Activated CD8-positive, alpha-beta T cell treated with anti-CD3 and anti-CD28 coated beads, Interleukin-2, amount 10 ng/mL, durations not matched to agents 7 days and 5 days (primary cell): ENCODE measurements at regions not wholly inside any gene's neighbourhood (a gene's known extent, or its start where the extent isn't known, plus 50 kb on each side); places are given as distances from the start of the nearest gene placed in this dataset.

Experiments used
- ATAC-seq: fragments of 150-1000 bp; cut with Tn5 transposase; one replicate; pipeline ENCODE4 v1.10.0; 2021; ENCODE audit warnings: moderate library complexity
- CTCF ChIA-PET: fragments of 350-600 bp; sonication (Branson Sonifier 250); formaldehyde crosslinking; loops from one replicate; lab custom pipeline; 2021; ENCODE audit warnings: antibody characterized with exemption; lab: Charles Lee
- POLR2A ChIA-PET: fragments of 350-600 bp; sonication (Branson Sonifier 250); formaldehyde crosslinking; loops from one replicate; lab custom pipeline; 2021; ENCODE audit warnings: antibody characterized with exemption; lab: Charles Lee
- DNase-seq: peaks from one replicate; pipeline ENCODE4 v3.0.0-alpha.2; 2020
- H3K27ac Mint-ChIP-seq: one replicate; pipeline ENCODE4 v1.8.0; 2021; ENCODE audit warnings: mild to moderate bottlenecking, mixed read lengths
- H3K27me3 Mint-ChIP-seq: one replicate; pipeline ENCODE4 v1.8.0; 2021; ENCODE audit warnings: low read depth, mixed read lengths
- H3K36me3 Mint-ChIP-seq: one replicate; pipeline ENCODE4 v1.8.0; 2021; ENCODE audit warnings: low read depth, mixed read lengths
- H3K4me1 Mint-ChIP-seq: one replicate; pipeline ENCODE4 v1.8.0; 2021; ENCODE audit warnings: low read depth, mixed read lengths
- H3K4me3 Mint-ChIP-seq: one replicate; pipeline ENCODE4 v1.8.0; 2021; ENCODE audit warnings: mild to moderate bottlenecking, mixed read lengths
- H3K9me3 Mint-ChIP-seq: one replicate; pipeline ENCODE4 v1.8.0; 2022; ENCODE audit warnings: mixed read lengths; ENCODE audit not compliant: insufficient read depth

- no peak overlapping the region for H3K4me3 Mint-ChIP-seq
- H3K9me3 Mint-ChIP-seq = no peaks in the 10 kb centered on the region
- DNase-seq = no peak
- peaks cover 4% of the 10 kb centered on the region for H3K27me3 Mint-ChIP-seq
- ATAC-seq = no peak
- ChIA-PET POLR2A (no interaction called here), CTCF (no interaction called here)
- H3K4me1 Mint-ChIP-seq = no peaks in the 10 kb centered on the region
- H3K27ac Mint-ChIP-seq = no peak overlapping the region
- no peaks in the 10 kb centered on the region for H3K36me3 Mint-ChIP-seq
These were observed 53.4 kb downstream of the GAS1 start for GRCh38 chr9:86893811-86894490.

DNA sequence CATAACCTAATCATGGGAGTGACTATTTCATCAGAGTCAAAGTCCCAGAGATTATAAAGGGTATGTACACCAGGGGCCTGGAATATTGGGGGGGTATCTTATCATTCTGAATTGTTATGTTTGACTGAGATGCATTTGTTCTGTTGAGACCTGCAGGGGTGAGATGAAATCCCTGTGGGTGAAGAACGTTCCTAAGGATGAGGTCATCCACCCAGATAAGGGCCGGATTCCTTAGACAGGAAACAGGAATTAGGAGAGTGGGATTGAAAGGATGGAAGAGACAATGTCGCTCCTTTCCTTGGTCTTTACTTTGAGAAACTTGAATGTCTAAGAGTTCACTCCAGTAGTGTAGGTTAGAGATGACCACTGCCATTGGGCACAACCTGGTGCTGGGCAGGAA lies 54.7 kb downstream of the GAS1 start:
- peaks cover 4% of the 10 kb centered on the region for H3K27me3 Mint-ChIP-seq
- ATAC-seq = no peak
- H3K4me3 Mint-ChIP-seq = no peak overlapping the region
- H3K27ac Mint-ChIP-seq = no peak overlapping the region
- ChIA-PET POLR2A (no interaction called here), CTCF (no interaction called here)
- no peak for DNase-seq
- H3K9me3 Mint-ChIP-seq = no peaks in the 10 kb centered on the region
- H3K36me3 Mint-ChIP-seq = no peaks in the 10 kb centered on the region
- no peaks in the 10 kb centered on the region for H3K4me1 Mint-ChIP-seq

DNA sequence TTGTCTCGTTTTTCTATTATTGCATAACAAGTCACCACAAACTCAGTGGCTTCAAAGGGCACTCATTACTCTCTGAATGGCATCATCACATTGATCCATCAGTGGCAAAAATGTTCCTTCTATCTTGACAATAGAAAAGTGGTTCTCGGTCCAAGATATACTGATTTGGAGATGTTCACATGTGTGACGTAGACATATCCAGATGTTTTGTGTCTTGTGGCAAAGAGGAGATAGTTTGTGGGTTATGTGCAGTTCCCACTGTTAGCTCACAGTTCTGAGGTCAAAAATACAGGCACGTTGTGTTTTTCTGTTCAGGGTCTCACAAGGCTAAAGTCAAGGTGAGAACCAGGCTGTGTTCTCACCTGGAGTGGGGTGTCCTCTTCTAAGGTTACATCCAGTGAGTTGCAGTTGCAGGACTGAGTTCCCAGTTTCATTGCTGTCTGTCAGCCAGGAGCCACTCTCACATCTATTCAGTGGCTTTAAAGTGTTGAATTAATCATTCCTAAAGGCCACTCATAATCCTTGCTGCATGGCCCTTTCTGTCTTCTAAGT lies 55.3 kb downstream of the GAS1 start:
- peaks cover 4% of the 10 kb centered on the region for H3K27me3 Mint-ChIP-seq
- CTCF ChIA-PET = no interaction called here
- no peaks in the 10 kb centered on the region for H3K36me3 Mint-ChIP-seq
- no peak for DNase-seq
- H3K27ac Mint-ChIP-seq = no peak overlapping the region
- no peaks in the 10 kb centered on the region for H3K4me1 Mint-ChIP-seq
- no peak overlapping the region for H3K4me3 Mint-ChIP-seq
- POLR2A ChIA-PET = no interaction called here
- H3K9me3 Mint-ChIP-seq = no peaks in the 10 kb centered on the region
- no peak for ATAC-seq

DNA sequence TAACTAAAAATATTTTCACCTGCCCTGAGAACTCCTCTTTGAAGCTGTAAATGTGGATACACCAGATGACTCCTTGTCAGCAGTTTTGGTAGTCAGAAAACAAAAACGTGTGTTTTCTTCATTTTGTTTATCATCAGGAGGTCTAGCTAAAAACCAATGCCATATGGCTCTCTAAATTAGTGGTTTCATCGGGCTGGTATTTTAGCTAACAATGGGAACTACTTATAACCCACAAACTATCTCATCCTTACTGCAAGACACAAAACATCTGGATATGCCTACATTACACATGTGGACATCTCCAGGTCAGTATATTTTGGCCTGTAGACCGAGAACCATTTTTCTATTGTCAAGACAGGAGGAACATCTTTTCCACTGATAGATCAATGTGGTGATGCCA lies 56.2 kb downstream of the GAS1 start:
- Mint-ChIP-seq H3K9me3 (no peaks in the 10 kb centered on the region), H3K4me1 (no peaks in the 10 kb centered on the region), H3K27me3 (peaks cover 4% of the 10 kb centered on the region), H3K4me3 (no peak overlapping the region), H3K36me3 (no peaks in the 10 kb centered on the region), H3K27ac (no peak overlapping the region)
- ATAC-seq = no peak
- no peak for DNase-seq
- ChIA-PET CTCF (no interaction called here), POLR2A (no interaction called here)

- CTCF ChIA-PET = no interaction called here
- Mint-ChIP-seq H3K4me3 (no peak overlapping the region), H3K36me3 (no peaks in the 10 kb centered on the region), H3K9me3 (no peaks in the 10 kb centered on the region), H3K4me1 (no peaks in the 10 kb centered on the region), H3K27me3 (no peaks in the 10 kb centered on the region), H3K27ac (no peak overlapping the region)
- ATAC-seq (no peak), DNase-seq (no peak)
- POLR2A ChIA-PET = no interaction called here
These were observed 62.1 kb downstream of the GAS1 start for GRCh38 chr9:86885232-86885631.

DNA sequence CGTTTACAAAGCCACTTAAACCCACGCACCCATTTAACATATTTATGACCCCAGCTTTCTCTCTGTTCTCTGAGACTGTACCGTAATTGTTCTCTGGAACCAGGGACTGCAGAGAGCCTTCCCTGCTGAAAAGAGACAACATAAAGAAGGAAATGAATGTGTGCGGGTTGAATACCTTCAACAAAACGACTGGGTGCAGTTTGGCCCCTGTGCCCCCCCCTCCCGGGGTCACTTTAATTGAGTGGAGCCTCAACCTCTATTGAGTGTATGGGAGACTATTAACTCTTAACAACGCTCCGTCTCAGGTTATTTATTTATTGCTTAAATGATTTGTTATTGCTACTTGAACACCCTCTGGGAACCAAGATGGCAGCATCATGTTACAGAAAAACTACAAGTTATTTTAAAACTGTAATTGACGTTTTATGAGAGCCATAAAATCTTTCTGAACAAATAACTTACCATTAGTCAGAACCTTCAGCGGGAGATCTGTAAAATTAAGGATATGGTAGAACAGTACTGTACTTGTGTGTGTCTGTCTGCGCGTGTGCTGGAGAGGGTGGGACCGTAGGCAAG lies 70.6 kb downstream of the GAS1 start:
- DNase-seq = no peak
- Mint-ChIP-seq H3K27ac (no peak overlapping the region), H3K9me3 (no peaks in the 10 kb centered on the region), H3K27me3 (no peaks in the 10 kb centered on the region), H3K4me3 (no peak overlapping the region), H3K4me1 (no peaks in the 10 kb centered on the region), H3K36me3 (no peaks in the 10 kb centered on the region)
- ATAC-seq = no peak
- CTCF ChIA-PET = no interaction called here
- POLR2A ChIA-PET = no interaction called here

- H3K9me3 Mint-ChIP-seq = no peaks in the 10 kb centered on the region
- no peaks in the 10 kb centered on the region for H3K36me3 Mint-ChIP-seq
- DNase-seq (no peak), ATAC-seq (no peak)
- no peak overlapping the region for H3K27ac Mint-ChIP-seq
- H3K27me3 Mint-ChIP-seq = no peaks in the 10 kb centered on the region
- ChIA-PET POLR2A (no interaction called here), CTCF (no interaction called here)
- H3K4me3 Mint-ChIP-seq = no peak overlapping the region
- no peaks in the 10 kb centered on the region for H3K4me1 Mint-ChIP-seq
These were observed 78.7 kb downstream of the GAS1 start for GRCh38 chr9:86868616-86869015.

DNA sequence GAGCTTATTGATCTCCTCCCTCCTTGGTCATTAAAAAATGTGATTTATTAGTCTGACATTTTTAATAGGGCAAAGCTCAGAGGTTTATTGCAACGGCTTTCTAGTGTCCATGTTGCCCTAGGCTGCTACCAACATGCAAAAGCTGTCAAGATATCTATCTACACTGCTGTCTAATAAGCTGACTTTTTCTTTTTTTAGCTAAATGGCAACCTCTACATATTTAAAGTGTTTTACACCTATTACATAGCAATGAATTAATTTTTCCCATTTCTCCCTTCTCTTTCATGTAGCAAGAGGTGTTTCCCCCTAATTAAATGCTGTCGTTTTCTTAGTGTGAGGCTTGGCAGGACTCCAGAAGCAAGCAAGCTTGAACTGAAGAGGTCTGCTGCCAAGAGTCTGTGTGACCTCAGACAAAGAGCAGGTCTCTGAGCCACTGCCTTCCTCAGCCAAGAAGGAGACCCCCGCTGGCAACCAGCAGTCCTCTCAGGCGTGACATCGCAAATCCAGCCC lies 79.4 kb downstream of the GAS1 start:
- Mint-ChIP-seq H3K4me1 (no peaks in the 10 kb centered on the region), H3K36me3 (no peaks in the 10 kb centered on the region), H3K4me3 (no peak overlapping the region), H3K27ac (no peak overlapping the region), H3K9me3 (no peaks in the 10 kb centered on the region), H3K27me3 (no peaks in the 10 kb centered on the region)
- CTCF ChIA-PET = no interaction called here
- DNase-seq = no peak
- POLR2A ChIA-PET = no interaction called here
- ATAC-seq = no peak

GRCh38 chr9:86865952-86866351 lies 81.4 kb downstream of the GAS1 start:
- H3K27ac Mint-ChIP-seq = no peak overlapping the region
- no peaks in the 10 kb centered on the region for H3K27me3 Mint-ChIP-seq
- H3K4me1 Mint-ChIP-seq = no peaks in the 10 kb centered on the region
- no peak for DNase-seq
- ChIA-PET POLR2A (no interaction called here), CTCF (no interaction called here)
- H3K4me3 Mint-ChIP-seq = no peak overlapping the region
- ATAC-seq = no peak
- no peaks in the 10 kb centered on the region for H3K9me3 Mint-ChIP-seq
- no peaks in the 10 kb centered on the region for H3K36me3 Mint-ChIP-seq

GRCh38 chr9:86860006-86860405 lies 87.3 kb downstream of the GAS1 start:
- DNase-seq (no peak), ATAC-seq (no peak)
- Mint-ChIP-seq H3K4me3 (no peak overlapping the region), H3K27ac (no peak overlapping the region), H3K4me1 (no peaks in the 10 kb centered on the region), H3K9me3 (no peaks in the 10 kb centered on the region), H3K27me3 (peaks cover 3% of the 10 kb centered on the region), H3K36me3 (no peaks in the 10 kb centered on the region)
- ChIA-PET CTCF (no interaction called here), POLR2A (no interaction called here)

DNA sequence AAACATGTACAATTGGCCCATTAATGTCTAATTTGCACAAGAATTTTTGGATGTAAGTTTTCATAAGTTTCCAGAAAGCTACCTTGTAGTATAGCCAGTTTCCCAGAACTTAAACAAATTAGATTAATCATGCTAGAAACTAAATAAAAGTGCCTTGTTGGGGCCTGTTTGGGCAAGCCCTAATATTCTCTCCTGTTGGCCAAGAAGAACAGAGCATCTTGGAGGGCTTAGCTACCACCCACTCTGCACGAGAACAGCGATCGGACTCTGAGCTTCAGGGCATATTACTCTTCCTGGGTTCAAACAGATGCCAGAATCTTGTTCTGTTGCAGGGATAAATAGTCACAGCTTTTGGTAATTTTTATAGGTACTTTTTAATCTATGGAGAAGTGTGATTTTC lies 88.2 kb downstream of the GAS1 start:
- no peaks in the 10 kb centered on the region for H3K36me3 Mint-ChIP-seq
- H3K4me3 Mint-ChIP-seq = no peak overlapping the region
- POLR2A ChIA-PET = no interaction called here
- ATAC-seq = no peak
- DNase-seq = no peak
- H3K27ac Mint-ChIP-seq = no peak overlapping the region
- peaks cover 3% of the 10 kb centered on the region for H3K27me3 Mint-ChIP-seq
- CTCF ChIA-PET = no interaction called here
- H3K4me1 Mint-ChIP-seq = no peaks in the 10 kb centered on the region
- no peaks in the 10 kb centered on the region for H3K9me3 Mint-ChIP-seq

DNA sequence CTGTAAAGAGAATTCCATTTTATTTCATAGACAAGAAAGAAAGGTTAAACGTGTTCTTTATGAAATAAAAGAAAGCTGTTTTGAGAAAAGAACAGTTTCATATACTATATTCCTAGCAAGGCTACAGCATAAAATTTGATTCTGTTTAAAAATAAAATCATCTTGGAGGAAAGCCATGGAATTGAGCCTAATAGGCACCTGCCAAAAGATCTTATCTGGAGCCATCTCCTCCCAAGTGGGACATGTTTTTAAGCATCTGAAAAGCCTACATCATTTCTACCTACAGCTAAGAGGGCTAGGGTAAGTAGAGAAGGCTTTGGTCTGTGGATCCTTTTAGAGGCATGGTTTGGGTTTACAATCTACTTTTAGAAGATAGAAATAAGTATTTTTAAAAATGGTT lies 89.3 kb downstream of the GAS1 start:
- Mint-ChIP-seq H3K4me3 (no peak overlapping the region), H3K36me3 (no peaks in the 10 kb centered on the region), H3K9me3 (no peaks in the 10 kb centered on the region), H3K4me1 (no peaks in the 10 kb centered on the region), H3K27ac (no peak overlapping the region), H3K27me3 (peaks cover 3% of the 10 kb centered on the region)
- POLR2A ChIA-PET = no interaction called here
- no peak for DNase-seq
- no peak for ATAC-seq
- CTCF ChIA-PET = no interaction called here
